T-cell (primary cell): ENCODE measurements at regions not wholly inside any gene's neighbourhood (a gene's known extent, or its start where the extent isn't known, plus 50 kb on each side); places are given as distances from the start of the nearest gene placed in this dataset.

Experiments
- ATAC-seq, 4 experiments: fragments of 200-7000 bp in 3 of 4; fragments of 150-1000 bp in 1 of 4; cut with Tn5 transposase; replicated peaks in 1 of 4; 1 replicate in 3 of 4; 2 replicates in 1 of 4; pipeline ENCODE4 v1.10.0; 2021; ENCODE audit warnings: moderate library complexity in 3 of 4, mild to moderate bottlenecking in 2 of 4, moderate number of reproducible peaks in 1 of 4
- CTCF ChIA-PET, 2 donors: fragments of 300-600 bp; sonication (Branson Sonifier 250); formaldehyde crosslinking; loops; one replicate each; lab custom pipeline; 2022; ENCODE audit warnings: antibody characterized with exemption in 2 of 2; lab: Charles Lee
- POLR2A ChIA-PET, 2 donors: fragments of 300-600 bp; sonication (Branson Sonifier 250); formaldehyde crosslinking; loops; one replicate each; lab custom pipeline; 2022; ENCODE audit warnings: antibody characterized with exemption in 2 of 2; lab: Charles Lee
- DNase-seq, 35 experiments: peaks; one replicate each; pipeline versions ENCODE4 v3.0.0 to v3.0.0-alpha.2; 2013 to 2023
- H3K27ac ChIP-seq: one replicate; pipeline ENCODE4 v1.5.1; 2013; ENCODE audit warnings: low read length
- H3K27me3 ChIP-seq, 2 experiments: replicated peaks in 1 of 2; 1 replicate in 1 of 2; 2 replicates in 1 of 2; pipeline versions ENCODE4 v1.6.1 to v1.7.0; 2013; ENCODE audit warnings: low read length in 1 of 2, mixed read lengths in 1 of 2; ENCODE audit not compliant: control insufficient read depth in 2 of 2, insufficient read depth in 2 of 2; ENCODE audit errors: extremely low read depth in 1 of 2
- H3K36me3 ChIP-seq, 2 donors: 1 replicate in 1 of 2; 2 replicates in 1 of 2; pipeline versions ENCODE4 v1.6.1 to v1.7.0; 2013; ENCODE audit warnings: low read length in 1 of 2; ENCODE audit not compliant: control insufficient read depth in 2 of 2, insufficient read depth in 1 of 2; ENCODE audit errors: extremely low read depth in 1 of 2
- H3K4me1 ChIP-seq, 2 experiments: 1 replicate in 1 of 2; 2 replicates in 1 of 2; pipeline versions ENCODE4 v1.6.1 to v1.7.0; 2013; ENCODE audit warnings: low read length in 2 of 2, mixed read lengths in 1 of 2; ENCODE audit not compliant: insufficient read depth in 2 of 2, control insufficient read depth in 1 of 2; ENCODE audit errors: extremely low read depth in 1 of 2
- H3K4me3 ChIP-seq, 2 donors: 1 replicate in 1 of 2; 2 replicates in 1 of 2; pipeline versions ENCODE4 v1.5.1 to v1.7.0; 2013; ENCODE audit warnings: mild to moderate bottlenecking in 2 of 2, low read length in 1 of 2, moderate library complexity in 1 of 2; ENCODE audit not compliant: control insufficient read depth in 1 of 2; ENCODE audit errors: extremely low read depth in 1 of 2
- H3K9me3 ChIP-seq: 2 replicates; pipeline ENCODE4 v1.7.0; 2013
- H3K27ac Mint-ChIP-seq, 2 donors: one replicate each; pipeline ENCODE4 v1.8.0; 2020 to 2021; ENCODE audit warnings: mild to moderate bottlenecking in 2 of 2, mixed read lengths in 2 of 2
- H3K27me3 Mint-ChIP-seq, 2 donors: one replicate each; pipeline ENCODE4 v1.8.0; 2021 to 2022; ENCODE audit warnings: mixed read lengths in 2 of 2
- H3K36me3 Mint-ChIP-seq: one replicate; pipeline ENCODE4 v1.8.0; 2021; ENCODE audit warnings: mixed read lengths
- H3K4me1 Mint-ChIP-seq, 3 donors: one replicate each; pipeline ENCODE4 v1.8.0; 2020 to 2022; ENCODE audit warnings: mixed read lengths in 3 of 3, mild to moderate bottlenecking in 1 of 3
- H3K4me3 Mint-ChIP-seq, 3 donors: one replicate each; pipeline ENCODE4 v1.8.0; 2020 to 2022; ENCODE audit warnings: mild to moderate bottlenecking in 3 of 3, mixed read lengths in 3 of 3, moderate library complexity in 3 of 3
- H3K9me3 Mint-ChIP-seq, 3 donors: one replicate each; pipeline ENCODE4 v1.8.0; 2020 to 2022; ENCODE audit warnings: mixed read lengths in 3 of 3
- WGBS: methylation state at CpG from one replicate; pipeline ENCODE4 v1.1.5; 2013; ENCODE audit warnings: missing lambda C conversion rate; ENCODE audit not compliant: insufficient coverage; 5-methylcytosine and 5-hydroxymethylcytosine counted together

GRCh38 chr3:101063401-101063800 is 70.2 kb upstream of the ABI3BP start:
- Mint-ChIP-seq H3K4me3 (no peak overlapping the region), H3K36me3 (no peaks in the 10 kb centered on the region), H3K27me3 (peaks cover 30 to 33% of the 10 kb centered on the region in 2 donors), H3K27ac (no peak overlapping the region), H3K4me1 (no peaks in the 10 kb centered on the region), H3K9me3 (peaks cover 20 to 26% (median 25%) of the 10 kb centered on the region in 3 donors)
- Histone ChIP-seq H3K4me1 (no peaks in the 10 kb centered on the region), H3K27me3 (no peaks in the 10 kb centered on the region), H3K36me3 (no peaks in the 10 kb centered on the region), H3K9me3 (no peaks in the 10 kb centered on the region), H3K4me3 (no peak overlapping the region), H3K27ac (no peak overlapping the region)
- POLR2A ChIA-PET, result interaction anchor here in 1 of 2 donors (0.6 kb wide), 1 partner anchor 49 kb away, joined by 4 read pairs; no protein-coding TSS in a partner anchor
- DNase-seq, result no peak
- CTCF ChIA-PET, result interaction anchor here in 1 of 2 donors (1.1 kb wide), 1 partner anchor 9 kb away, joined by 3 read pairs; no protein-coding TSS in a partner anchor
- ATAC-seq, result no peak

GRCh38 chr3:101061312-101061711 is 68.1 kb upstream of the ABI3BP start:
- ATAC-seq (no peak), DNase-seq (no peak)
- Histone ChIP-seq H3K4me1 (no peaks in the 10 kb centered on the region), H3K27ac (no peak overlapping the region), H3K36me3 (no peaks in the 10 kb centered on the region), H3K27me3 (no peaks in the 10 kb centered on the region), H3K4me3 (no peak overlapping the region), H3K9me3 (no peaks in the 10 kb centered on the region)
- no CpG with 5 or more reads among the region's 1 CpG for WGBS
- POLR2A ChIA-PET, result interaction anchor here in 1 of 2 donors (0.6 kb wide), 1 partner anchor 32 kb away, joined by 10 read pairs; no protein-coding TSS in a partner anchor
- H3K9me3 Mint-ChIP-seq, result peaks cover 28 to 47% (median 28%) of the 10 kb centered on the region in 3 donors
- peaks cover 30 to 34% of the 10 kb centered on the region in 2 donors for H3K27me3 Mint-ChIP-seq
- H3K36me3 Mint-ChIP-seq, result no peaks in the 10 kb centered on the region
- no peaks in the 10 kb centered on the region for H3K4me1 Mint-ChIP-seq
- H3K27ac Mint-ChIP-seq, result no peak overlapping the region
- H3K4me3 Mint-ChIP-seq, result no peak overlapping the region
- CTCF ChIA-PET, result no interaction called here

- Histone ChIP-seq H3K36me3 (no peaks in the 10 kb centered on the region), H3K27me3 (peaks cover 0 to 4% of the 10 kb centered on the region in 2 experiments), H3K4me3 (no peak overlapping the region), H3K27ac (no peak overlapping the region), H3K9me3 (no peaks in the 10 kb centered on the region), H3K4me1 (no peaks in the 10 kb centered on the region)
- H3K27me3 Mint-ChIP-seq, result peaks cover 0 to 7% of the 10 kb centered on the region in 2 donors
- no peak for DNase-seq
- ChIA-PET POLR2A (interaction anchor here in 1 of 2 donors (0.6 kb wide), 1 partner anchor 76 kb away, joined by 8 read pairs; no protein-coding TSS in a partner anchor), CTCF (no interaction called here)
- no peak overlapping the region for H3K4me3 Mint-ChIP-seq
- no peak overlapping the region for H3K27ac Mint-ChIP-seq
- H3K4me1 Mint-ChIP-seq, result no peaks in the 10 kb centered on the region
- H3K9me3 Mint-ChIP-seq, result no peaks in the 10 kb centered on the region
- WGBS, result no CpG with 5 or more reads among the region's 4 CpGs
- no peaks in the 10 kb centered on the region for H3K36me3 Mint-ChIP-seq
- ATAC-seq, result no peak
Observed at GRCh38 chr3:101050866-101051265, 57.6 kb upstream of the ABI3BP start.

GRCh38 chr3:101050046-101050445 is 56.8 kb upstream of the ABI3BP start:
- no peaks in the 10 kb centered on the region for H3K36me3 ChIP-seq
- ChIA-PET POLR2A (interaction anchor here in 1 of 2 donors (0.5 kb wide), 1 partner anchor 51 kb away, joined by 3 read pairs; no protein-coding TSS in a partner anchor), CTCF (interaction anchor here in 1 of 2 donors (0.6 kb wide), 1 partner anchor 144 kb away, joined by 3 read pairs; no protein-coding TSS in a partner anchor)
- no peaks in the 10 kb centered on the region for H3K4me1 Mint-ChIP-seq
- no peak overlapping the region for H3K27ac ChIP-seq
- WGBS, result 83% methylated on average over 5 of the region's 5 CpGs
- no peaks in the 10 kb centered on the region for H3K9me3 ChIP-seq
- H3K4me3 ChIP-seq, result no peak overlapping the region
- no peak overlapping the region for H3K27ac Mint-ChIP-seq
- H3K27me3 Mint-ChIP-seq, result peaks cover 0 to 13% of the 10 kb centered on the region in 2 donors
- no peak for ATAC-seq
- no peaks in the 10 kb centered on the region for H3K36me3 Mint-ChIP-seq
- peaks cover 0 to 4% of the 10 kb centered on the region in 2 experiments for H3K27me3 ChIP-seq
- H3K9me3 Mint-ChIP-seq, result no peaks in the 10 kb centered on the region
- DNase-seq, result no peak
- no peak overlapping the region for H3K4me3 Mint-ChIP-seq
- H3K4me1 ChIP-seq, result no peaks in the 10 kb centered on the region

- H3K9me3 Mint-ChIP-seq, result no peaks in the 10 kb centered on the region
- ATAC-seq (no peak), DNase-seq (no peak)
- H3K36me3 Mint-ChIP-seq, result no peaks in the 10 kb centered on the region
- no peaks in the 10 kb centered on the region for H3K4me1 Mint-ChIP-seq
- peaks cover 0 to 4% of the 10 kb centered on the region in 2 experiments for H3K27me3 ChIP-seq
- no peak overlapping the region for H3K4me3 Mint-ChIP-seq
- ChIA-PET CTCF (interaction anchor here in 1 of 2 donors (0.6 kb wide), 1 partner anchor 144 kb away, joined by 3 read pairs; no protein-coding TSS in a partner anchor), POLR2A (no interaction called here)
- no peak overlapping the region for H3K27ac Mint-ChIP-seq
- H3K9me3 ChIP-seq, result no peaks in the 10 kb centered on the region
- no peak overlapping the region for H3K4me3 ChIP-seq
- H3K36me3 ChIP-seq, result no peaks in the 10 kb centered on the region
- H3K4me1 ChIP-seq, result no peaks in the 10 kb centered on the region
- H3K27ac ChIP-seq, result no peak overlapping the region
- H3K27me3 Mint-ChIP-seq, result peaks cover under 1 to 14% of the 10 kb centered on the region in 2 donors
Observed at GRCh38 chr3:101049532-101049931, 56.3 kb upstream of the ABI3BP start.

GRCh38 chr3:101043687-101044078 is 50.5 kb upstream of the ABI3BP start:
- Histone ChIP-seq H3K36me3 (no peaks in the 10 kb centered on the region), H3K4me3 (no peak overlapping the region), H3K27me3 (peaks cover 0 to 4% of the 10 kb centered on the region in 2 experiments), H3K9me3 (no peaks in the 10 kb centered on the region), H3K4me1 (no peaks in the 10 kb centered on the region), H3K27ac (no peak overlapping the region)
- Mint-ChIP-seq H3K27ac (no peak overlapping the region), H3K9me3 (no peaks in the 10 kb centered on the region), H3K27me3 (peaks cover 8 to 20% of the 10 kb centered on the region in 2 donors), H3K4me1 (no peaks in the 10 kb centered on the region), H3K36me3 (no peaks in the 10 kb centered on the region), H3K4me3 (no peak overlapping the region)
- no peak for DNase-seq
- ATAC-seq, result no peak
- no CpG with 5 or more reads among the region's 2 CpGs for WGBS
- ChIA-PET POLR2A (no interaction called here), CTCF (no interaction called here)
